Omental fat pad (tissue), 3 donors: ENCODE measurements at regions not wholly inside any gene's neighbourhood (a gene's known extent, or its start where the extent isn't known, plus 50 kb on each side); places are given as distances from the start of the nearest gene placed in this dataset.

Experiments used
- ATAC-seq: fragments of 150-250 bp; one replicate; pipeline ENCODE4 v1.9.1; 2016; ENCODE audit warnings: mild to moderate bottlenecking, moderate library complexity; ENCODE audit not compliant: low FRiP score
- DNase-seq: peaks from one replicate; pipeline ENCODE4 v3.0.0-alpha.2; 2019; ENCODE audit warnings: low spot score
- TF ChIP-seq, protein P1 (sequence below), 3 donors: fragments of 450-650 bp; IDR thresholded peaks; one replicate each; pipeline ENCODE4 v1.5.1; 2016 to 2017; ENCODE audit warnings: antibody characterized with exemption in 3 of 3, mild to moderate bottlenecking in 3 of 3, moderate library complexity in 2 of 3

DNA sequence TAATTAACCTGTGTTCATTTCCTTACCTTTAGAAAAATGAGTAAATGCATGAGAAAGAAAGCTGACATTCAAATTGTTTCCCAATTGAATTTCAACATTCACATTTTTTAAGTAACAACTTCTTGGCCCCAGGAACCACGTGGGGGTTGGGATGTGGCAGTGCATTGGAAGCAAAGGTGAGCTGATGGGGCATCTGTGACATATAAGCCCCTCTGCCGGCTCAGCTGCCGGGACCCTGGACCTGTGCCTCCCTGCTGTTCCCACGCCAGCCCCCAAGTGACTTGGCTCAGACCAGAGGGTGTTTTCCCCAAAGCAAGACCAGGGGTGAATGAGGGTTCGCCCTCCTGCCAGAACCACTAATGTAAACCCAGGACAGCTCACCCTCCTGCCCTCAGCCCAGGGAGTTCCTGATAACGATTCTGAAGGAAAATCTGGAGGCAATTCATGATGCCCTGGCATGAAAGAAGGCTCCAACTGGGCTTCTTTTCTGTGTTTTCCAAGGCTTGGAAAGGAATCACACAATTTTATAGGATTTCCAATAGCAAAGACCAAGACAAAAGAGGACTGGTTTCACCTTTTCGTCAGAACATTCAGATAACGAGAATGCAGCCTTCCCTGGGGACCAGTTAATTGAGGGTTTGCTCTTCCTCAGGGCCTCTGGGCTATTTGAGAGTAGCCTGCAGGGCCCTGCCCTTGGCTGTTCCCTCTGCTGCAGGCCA, 193.2 kb upstream of the TWIST2 start:
- ATAC-seq (peak; percentile 74), DNase-seq (no peak)
- TF ChIP-seq, protein P1, sequence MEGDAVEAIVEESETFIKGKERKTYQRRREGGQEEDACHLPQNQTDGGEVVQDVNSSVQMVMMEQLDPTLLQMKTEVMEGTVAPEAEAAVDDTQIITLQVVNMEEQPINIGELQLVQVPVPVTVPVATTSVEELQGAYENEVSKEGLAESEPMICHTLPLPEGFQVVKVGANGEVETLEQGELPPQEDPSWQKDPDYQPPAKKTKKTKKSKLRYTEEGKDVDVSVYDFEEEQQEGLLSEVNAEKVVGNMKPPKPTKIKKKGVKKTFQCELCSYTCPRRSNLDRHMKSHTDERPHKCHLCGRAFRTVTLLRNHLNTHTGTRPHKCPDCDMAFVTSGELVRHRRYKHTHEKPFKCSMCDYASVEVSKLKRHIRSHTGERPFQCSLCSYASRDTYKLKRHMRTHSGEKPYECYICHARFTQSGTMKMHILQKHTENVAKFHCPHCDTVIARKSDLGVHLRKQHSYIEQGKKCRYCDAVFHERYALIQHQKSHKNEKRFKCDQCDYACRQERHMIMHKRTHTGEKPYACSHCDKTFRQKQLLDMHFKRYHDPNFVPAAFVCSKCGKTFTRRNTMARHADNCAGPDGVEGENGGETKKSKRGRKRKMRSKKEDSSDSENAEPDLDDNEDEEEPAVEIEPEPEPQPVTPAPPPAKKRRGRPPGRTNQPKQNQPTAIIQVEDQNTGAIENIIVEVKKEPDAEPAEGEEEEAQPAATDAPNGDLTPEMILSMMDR (IDR thresholded peaks at IDR 0.05): no peak

- TF ChIP-seq, protein P1 (IDR thresholded peaks at IDR 0.05): no peak
- no peak for ATAC-seq
- no peak for DNase-seq
These were observed 192.6 kb upstream of the TWIST2 start for GRCh38 chr2:238655198-238655860.

DNA sequence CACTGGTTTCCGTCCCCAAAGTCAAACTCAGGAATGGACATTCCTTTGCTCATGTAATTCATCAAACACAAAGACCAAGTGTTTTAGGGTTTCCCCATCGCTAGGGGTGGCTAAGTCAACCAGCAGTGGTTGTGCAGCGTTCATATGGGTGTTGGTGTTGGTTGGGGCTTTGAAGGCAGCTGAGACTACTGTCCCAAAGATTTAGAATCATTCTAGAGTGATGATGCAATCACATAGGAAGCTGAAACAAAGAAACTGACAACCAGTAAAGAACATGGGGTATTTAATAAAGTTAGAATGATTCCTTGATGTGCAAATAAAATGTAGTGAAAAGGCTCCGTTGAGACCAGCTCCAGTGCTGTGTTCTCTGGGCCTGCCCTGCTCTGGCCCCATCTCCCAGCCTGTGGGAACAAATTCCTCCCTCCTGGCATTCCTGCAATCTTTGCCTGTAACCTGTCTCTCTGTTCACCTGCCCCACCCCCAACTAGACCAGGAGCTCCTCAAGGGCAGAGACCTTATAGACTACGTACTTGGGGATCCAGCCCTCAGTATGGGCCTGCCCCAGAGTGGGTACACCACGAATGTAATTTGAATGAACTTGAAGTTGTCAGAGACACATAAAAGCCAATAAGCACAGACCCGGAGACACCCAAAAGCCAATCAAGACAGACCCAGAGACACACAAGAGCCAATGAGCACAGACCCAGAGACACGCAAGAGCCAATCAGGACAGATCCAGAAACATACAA, 191.7 kb upstream of the TWIST2 start:
- DNase-seq (no peak), ATAC-seq (no peak)
- TF ChIP-seq, protein P1 (IDR thresholded peaks at IDR 0.05): no peak

- no peak for ATAC-seq
- DNase-seq: no peak
These were observed 190.5 kb upstream of the TWIST2 start for GRCh38 chr2:238657132-238658053.

GRCh38 chr2:238658054-238658407, 189.9 kb upstream of the TWIST2 start:
- no peak for DNase-seq
- TF ChIP-seq, protein P1 (IDR thresholded peaks at IDR 0.05): no peak
- no peak for ATAC-seq

More at GRCh38 chr2:238657132-238658053, 190.5 kb upstream of the TWIST2 start:
- TF ChIP-seq, protein P1 (IDR thresholded peaks at IDR 0.05): no peak

- TF ChIP-seq, protein P1 (IDR thresholded peaks at IDR 0.05): no peak
- ATAC-seq (no peak), DNase-seq (no peak)
These were observed 189.1 kb upstream of the TWIST2 start for GRCh38 chr2:238658820-238659219.
